Thoracic aorta (tissue), 2 donors: ENCODE measurements at regions not wholly inside any gene's neighbourhood (a gene's known extent, or its start where the extent isn't known, plus 50 kb on each side); places are given as distances from the start of the nearest gene placed in this dataset.
"Not testable (repeated sequence)": the region's sequence is repeated elsewhere in the genome, so short reads cannot be mapped to it uniquely, and the experiment has no call there.

Experiments used
- ATAC-seq: fragments of 150-250 bp; one replicate; pipeline ENCODE4 v1.8.0; 2017; ENCODE audit warnings: low read depth; ENCODE audit not compliant: insufficient number of reproducible peaks, low FRiP score
- DNase-seq: peaks from one replicate; pipeline ENCODE4 v3.0.0-alpha.2; 2020; ENCODE audit warnings: low spot score
- H3K27ac ChIP-seq, 2 donors: fragments of 200-600 bp; sonication (generic); 1 replicate in 1 of 2; 2 replicates in 1 of 2; pipeline ENCODE4 v1.5.1; 2016; ENCODE audit warnings: mild to moderate bottlenecking in 2 of 2, moderate library complexity in 2 of 2
- H3K27me3 ChIP-seq: fragments of 200-600 bp; sonication (generic); replicated peaks from 2 replicates; pipeline ENCODE4 v1.6.0; 2016; ENCODE audit warnings: mild to moderate bottlenecking; ENCODE audit not compliant: insufficient read depth
- H3K36me3 ChIP-seq: fragments of 200-600 bp; sonication (generic); one replicate; pipeline ENCODE4 v1.5.1; 2016
- H3K4me1 ChIP-seq, 2 donors: fragments of 200-600 bp; sonication (generic); 1 replicate in 1 of 2; 2 replicates in 1 of 2; pipeline versions ENCODE4 v1.5.1 to v1.6.0; 2016; ENCODE audit warnings: low read depth in 2 of 2, mild to moderate bottlenecking in 1 of 2; ENCODE audit not compliant: control insufficient read depth in 1 of 2
- H3K4me3 ChIP-seq: fragments of 200-600 bp; sonication (generic); 2 replicates; pipeline ENCODE4 v1.5.1; 2016; ENCODE audit warnings: mild to moderate bottlenecking
- H3K9me3 ChIP-seq: fragments of 200-600 bp; sonication (generic); 2 replicates; pipeline ENCODE4 v1.5.1; 2016
- TF ChIP-seq, protein P1 (sequence below): fragments of 200-600 bp; sonication (generic); IDR thresholded peaks from one replicate; pipeline ENCODE4 v1.5.1; 2019; ENCODE audit warnings: antibody characterized with exemption

DNA sequence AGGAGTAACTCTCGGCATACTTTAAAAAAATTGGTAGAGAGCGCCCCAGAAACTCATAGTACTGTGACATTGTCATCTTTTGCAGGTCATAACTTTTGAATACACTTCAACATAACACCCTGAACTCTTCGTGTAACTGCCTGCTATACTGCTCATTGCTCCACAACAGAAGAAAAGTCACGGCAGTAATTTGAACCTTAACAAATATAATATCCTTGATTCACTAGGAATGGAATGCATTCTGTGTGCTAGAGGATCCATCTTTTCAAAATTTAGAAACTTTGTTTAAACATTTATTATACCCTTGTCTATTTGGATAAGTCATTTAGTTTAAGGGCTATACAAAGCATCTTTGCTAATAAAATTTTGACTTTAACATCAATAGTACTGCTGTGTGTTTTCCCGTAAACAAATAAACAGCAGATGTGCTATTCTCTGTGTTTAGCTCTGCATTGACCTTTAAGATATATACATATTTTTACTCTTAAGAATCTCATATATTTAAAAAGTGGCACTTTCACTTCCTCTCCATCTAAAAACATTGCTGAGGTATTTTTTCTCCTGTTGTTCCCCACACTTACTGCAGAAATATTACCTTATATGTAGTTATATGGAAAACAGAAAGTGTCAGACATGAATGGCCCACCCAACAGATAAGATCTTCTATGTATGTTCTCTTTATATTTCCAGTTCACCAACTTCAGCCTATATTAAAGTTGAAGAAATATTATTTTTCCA lies 217.6 kb upstream of the TMEM229A start:
- TF ChIP-seq, protein P1, sequence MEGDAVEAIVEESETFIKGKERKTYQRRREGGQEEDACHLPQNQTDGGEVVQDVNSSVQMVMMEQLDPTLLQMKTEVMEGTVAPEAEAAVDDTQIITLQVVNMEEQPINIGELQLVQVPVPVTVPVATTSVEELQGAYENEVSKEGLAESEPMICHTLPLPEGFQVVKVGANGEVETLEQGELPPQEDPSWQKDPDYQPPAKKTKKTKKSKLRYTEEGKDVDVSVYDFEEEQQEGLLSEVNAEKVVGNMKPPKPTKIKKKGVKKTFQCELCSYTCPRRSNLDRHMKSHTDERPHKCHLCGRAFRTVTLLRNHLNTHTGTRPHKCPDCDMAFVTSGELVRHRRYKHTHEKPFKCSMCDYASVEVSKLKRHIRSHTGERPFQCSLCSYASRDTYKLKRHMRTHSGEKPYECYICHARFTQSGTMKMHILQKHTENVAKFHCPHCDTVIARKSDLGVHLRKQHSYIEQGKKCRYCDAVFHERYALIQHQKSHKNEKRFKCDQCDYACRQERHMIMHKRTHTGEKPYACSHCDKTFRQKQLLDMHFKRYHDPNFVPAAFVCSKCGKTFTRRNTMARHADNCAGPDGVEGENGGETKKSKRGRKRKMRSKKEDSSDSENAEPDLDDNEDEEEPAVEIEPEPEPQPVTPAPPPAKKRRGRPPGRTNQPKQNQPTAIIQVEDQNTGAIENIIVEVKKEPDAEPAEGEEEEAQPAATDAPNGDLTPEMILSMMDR = no peak
- H3K4me3 ChIP-seq = no peak overlapping the region
- DNase-seq = no peak
- H3K4me1 ChIP-seq = no peaks in the 10 kb centered on the region
- no peaks in the 10 kb centered on the region for H3K27me3 ChIP-seq
- H3K36me3 ChIP-seq = no peaks in the 10 kb centered on the region
- no peak for ATAC-seq
- H3K9me3 ChIP-seq = no peaks in the 10 kb centered on the region
- H3K27ac ChIP-seq = no peak overlapping the region

DNA sequence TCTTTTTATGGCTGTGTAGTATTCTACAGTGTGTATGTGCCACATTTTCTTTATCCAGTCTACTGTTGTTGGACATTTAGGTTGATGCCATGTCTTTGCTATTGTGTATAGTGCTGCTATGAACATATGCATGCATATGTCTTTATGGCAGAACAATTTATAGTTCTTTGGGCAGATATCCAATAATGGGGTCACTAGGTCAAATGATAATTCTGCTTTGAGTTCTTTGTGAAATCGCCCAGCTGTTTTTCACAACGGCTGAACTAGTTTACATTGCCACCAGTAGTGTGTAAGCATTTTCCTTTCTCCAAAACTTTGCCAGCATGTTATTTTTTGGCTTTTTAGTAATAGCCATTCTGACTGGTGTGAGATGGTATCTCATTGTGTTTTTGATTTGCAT lies 214.8 kb upstream of the TMEM229A start:
- ATAC-seq (no peak), DNase-seq (no peak)
- no peaks in the 10 kb centered on the region for H3K36me3 ChIP-seq

DNA sequence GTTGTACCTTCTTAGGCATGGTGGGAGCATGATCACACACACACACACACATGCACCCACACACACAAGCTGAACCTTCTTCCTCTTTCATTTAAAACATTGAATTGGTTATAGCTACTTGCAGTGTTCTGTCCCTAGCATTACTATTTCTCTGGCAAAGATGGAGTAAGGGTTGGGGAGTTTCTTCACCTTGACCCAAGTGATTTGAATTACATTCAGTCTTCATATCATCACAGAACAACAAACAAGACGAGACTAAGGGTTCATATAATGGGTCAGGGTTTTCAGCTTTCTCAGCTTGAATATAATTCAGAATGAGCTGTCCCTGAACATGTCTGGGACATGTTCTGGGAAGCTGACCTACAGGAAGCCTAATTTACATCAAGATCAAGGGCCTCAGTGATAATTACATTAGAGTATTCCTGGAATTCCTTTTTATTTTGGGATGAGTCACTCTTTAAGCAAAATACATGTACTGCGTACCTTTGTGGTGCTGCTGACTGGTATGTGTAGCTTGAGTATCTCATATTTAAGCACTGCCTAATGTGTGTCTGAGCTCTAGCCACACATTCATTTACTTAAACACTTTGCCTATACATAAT lies 213.5 kb upstream of the TMEM229A start:
- no peaks in the 10 kb centered on the region for H3K27me3 ChIP-seq
- H3K4me3 ChIP-seq = no peak overlapping the region
- DNase-seq (no peak), ATAC-seq (no peak)
- H3K36me3 ChIP-seq = no peaks in the 10 kb centered on the region
- no peaks in the 10 kb centered on the region for H3K9me3 ChIP-seq
- TF ChIP-seq, protein P1 = no peak
- H3K27ac ChIP-seq = no peak overlapping the region
- H3K4me1 ChIP-seq = no peaks in the 10 kb centered on the region

More for the DNA sequence above, 214.8 kb upstream of the TMEM229A start:
- no peak overlapping the region for H3K27ac ChIP-seq
- no peak overlapping the region for H3K4me3 ChIP-seq
- H3K27me3 ChIP-seq = no peaks in the 10 kb centered on the region
- H3K4me1 ChIP-seq = no peaks in the 10 kb centered on the region
- TF ChIP-seq, protein P1 = no peak
- no peaks in the 10 kb centered on the region for H3K9me3 ChIP-seq

DNA sequence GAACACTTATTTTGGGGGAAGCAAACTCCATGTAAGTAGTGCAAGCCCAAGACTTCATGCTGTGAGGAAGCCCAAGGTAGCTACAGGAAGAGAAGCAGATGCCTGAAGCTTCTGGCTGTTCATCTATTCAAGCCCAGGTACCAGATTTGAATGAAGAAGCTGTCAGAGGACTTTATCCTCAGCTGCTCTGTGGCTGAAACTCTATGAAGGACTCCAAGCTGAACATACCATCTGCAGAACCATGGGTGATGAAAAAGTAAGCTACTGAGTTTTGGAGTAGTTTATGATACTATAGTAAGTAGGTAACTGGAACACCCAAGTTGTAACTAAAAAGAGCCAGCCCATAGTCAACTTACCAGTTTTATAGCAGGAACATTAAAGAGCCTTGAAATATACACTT lies 211.6 kb upstream of the TMEM229A start:
- H3K27ac ChIP-seq, H3K27me3 ChIP-seq, ATAC-seq, H3K9me3 ChIP-seq, DNase-seq, H3K4me1 ChIP-seq, H3K36me3 ChIP-seq, H3K4me3 ChIP-seq: not testable (repeated sequence)

DNA sequence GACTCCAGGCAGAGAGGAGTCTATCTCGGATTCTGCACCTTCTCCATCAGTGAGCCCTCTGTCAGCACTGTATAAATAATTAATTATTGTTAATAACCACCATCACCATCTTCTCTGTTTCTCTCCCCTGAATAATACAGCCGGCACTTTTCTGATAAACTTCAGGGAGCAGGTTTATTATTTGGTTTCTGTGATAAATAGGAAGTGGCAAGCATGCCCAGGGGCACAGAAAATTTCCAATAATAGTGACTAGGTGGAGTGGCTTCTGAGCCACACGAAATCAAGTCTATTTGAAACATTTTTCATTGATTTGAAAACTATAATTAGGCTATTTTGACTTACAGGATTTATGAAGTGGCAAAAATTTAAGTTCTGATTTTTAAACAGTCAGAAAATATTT lies 186.8 kb upstream of the TMEM229A start:
- ATAC-seq = no peak
- Histone ChIP-seq H3K27ac (no peak overlapping the region), H3K4me3 (no peak overlapping the region), H3K9me3 (no peaks in the 10 kb centered on the region), H3K36me3 (no peaks in the 10 kb centered on the region), H3K4me1 (no peaks in the 10 kb centered on the region), H3K27me3 (no peaks in the 10 kb centered on the region)
- DNase-seq = no peak
- TF ChIP-seq, protein P1 = no peak
